HG02938 (cell line): ENCODE measurements at regions not wholly inside any gene's neighbourhood (a gene's known extent, or its start where the extent isn't known, plus 50 kb on each side); places are given as distances from the start of the nearest gene placed in this dataset.

Source experiments
- ATAC-seq: cut with Tn5 transposase; IDR thresholded peaks from one replicate; pipeline ENCODE4 v1.9.1; 2021; ENCODE audit warnings: mild to moderate bottlenecking, moderate library complexity; ENCODE audit not compliant: unreplicated experiment

DNA sequence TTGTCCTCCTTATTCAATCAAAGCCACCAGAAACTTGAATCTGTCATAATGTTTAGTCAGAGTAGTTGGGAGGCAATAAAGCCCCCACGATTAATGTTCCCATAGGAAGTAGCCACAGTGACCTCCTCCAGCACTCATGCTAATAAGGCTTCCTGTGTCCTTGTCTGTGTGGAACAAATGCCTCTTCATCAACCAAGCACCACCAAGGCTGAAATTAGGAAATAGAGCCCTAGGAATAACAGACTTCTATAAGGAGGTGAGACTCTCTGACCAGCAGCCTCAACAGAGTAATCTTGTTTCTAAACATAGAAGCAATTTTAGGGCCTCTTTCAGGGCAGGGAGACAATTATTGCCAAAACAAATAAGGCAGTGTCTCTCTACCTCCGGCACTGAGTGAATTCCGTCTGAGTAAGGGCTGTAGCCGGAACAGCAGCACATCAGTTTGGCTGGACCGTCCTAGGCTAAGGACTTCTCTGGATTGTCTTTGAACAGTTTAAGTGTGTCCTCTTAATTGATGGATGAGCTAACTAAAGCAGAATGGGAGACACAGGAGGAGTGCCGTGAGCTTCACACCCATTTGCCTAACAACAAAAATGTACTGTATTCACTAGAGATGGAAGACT is 329.2 kb upstream of the HAND2 start:
- no peak for ATAC-seq

GRCh38 chr4:173858471-173858870 is 328.4 kb upstream of the HAND2 start:
- no peak for ATAC-seq

DNA sequence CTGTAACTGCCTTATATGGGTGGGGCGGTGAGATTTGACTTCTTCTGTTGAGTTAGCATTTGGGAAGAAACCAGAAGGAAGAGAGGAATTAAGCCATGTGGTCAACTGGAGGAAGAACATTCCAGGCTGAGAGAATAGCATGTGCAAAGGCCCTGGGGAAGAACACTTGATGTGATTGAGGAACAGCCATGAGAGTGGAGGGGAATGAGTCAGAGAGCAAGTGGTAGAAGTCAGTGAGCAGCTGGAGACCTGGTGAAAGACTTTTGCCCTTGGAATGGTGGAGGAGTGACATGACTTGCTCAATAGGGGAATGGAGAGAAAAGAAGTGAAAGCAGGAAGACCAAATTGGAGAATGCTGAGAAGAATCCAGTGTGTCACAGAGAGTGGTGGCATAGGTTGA is 327.8 kb upstream of the HAND2 start:
- no peak for ATAC-seq

DNA sequence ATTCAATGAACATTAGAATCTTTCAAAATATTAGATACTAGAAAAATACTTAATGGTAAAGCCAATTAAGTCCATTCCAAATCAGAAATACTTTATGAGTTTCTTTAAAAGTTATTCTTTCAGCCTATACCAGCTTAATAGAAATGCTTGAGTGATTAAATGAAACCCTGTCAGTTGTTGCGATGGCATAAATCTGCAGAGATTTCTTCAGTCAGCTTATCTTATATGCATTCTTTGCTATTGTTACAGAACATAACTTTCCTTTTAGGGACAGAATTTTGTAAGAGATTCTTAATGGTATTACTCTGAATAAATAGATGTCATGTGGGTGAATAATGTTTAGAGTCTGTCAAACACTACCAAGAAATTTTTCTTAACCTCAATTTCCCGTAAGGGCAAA is 325.0 kb upstream of the HAND2 start:
- ATAC-seq, result no peak

- ATAC-seq, result no peak
Observed at GRCh38 chr4:173852775-173853174, 322.7 kb upstream of the HAND2 start.

DNA sequence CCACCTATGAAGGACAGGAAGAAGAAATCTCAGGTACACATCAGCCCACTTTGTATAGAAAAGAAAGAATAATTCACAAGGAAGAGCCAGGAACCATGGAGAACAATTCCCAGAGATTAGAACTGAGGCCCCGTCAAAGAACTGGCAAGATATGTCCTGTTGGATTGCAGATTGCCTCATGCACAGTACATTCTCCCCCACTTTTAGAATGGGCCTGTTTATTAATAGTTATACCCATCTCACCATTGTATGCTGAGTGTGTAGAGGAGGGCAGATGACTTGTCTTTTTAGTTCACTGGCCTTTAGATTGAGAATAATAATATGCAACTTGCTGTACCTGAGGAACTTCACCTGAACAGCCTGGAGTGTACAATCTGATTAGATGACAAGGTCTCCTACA is 315.6 kb upstream of the HAND2 start:
- no peak for ATAC-seq

DNA sequence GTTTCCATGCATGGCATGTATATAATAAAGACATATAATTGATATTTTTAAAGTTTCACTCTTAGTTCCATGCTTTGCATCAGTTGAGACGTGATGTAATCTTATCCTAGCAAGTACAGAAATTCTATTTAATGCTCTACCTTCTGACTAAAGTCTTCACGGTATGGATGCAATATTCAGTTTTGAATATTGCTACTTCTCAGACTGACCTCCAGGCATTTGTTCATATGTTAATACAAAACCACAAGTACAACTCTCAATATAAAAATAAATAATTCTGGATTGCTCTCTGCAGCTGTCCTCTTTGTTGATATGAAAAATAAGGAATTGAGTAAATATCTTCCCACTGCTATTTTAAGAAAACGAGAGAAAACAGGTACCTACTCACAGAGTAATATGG is 309.8 kb upstream of the HAND2 start:
- no peak for ATAC-seq

DNA sequence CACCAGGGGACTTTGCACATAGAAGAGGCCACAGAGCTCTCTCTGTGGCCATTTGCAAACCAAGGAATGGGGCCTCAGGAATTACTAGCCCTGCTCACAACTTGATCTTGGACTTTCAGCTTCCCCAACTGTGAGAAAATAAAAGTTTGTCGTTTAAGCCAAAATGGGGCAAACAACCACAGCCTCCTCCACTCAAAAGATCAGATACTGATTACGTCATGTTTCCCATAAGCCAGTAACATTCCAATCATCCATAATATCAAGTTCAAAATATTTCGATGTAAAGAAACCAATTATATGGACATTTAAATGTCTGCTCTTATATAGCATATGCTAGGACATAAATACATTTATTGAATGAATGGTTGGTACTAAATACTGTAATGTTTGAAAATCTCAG is 307.5 kb upstream of the HAND2 start:
- ATAC-seq, result no peak

GRCh38 chr4:173835903-173836302 is 305.9 kb upstream of the HAND2 start:
- no peak for ATAC-seq

- no peak for ATAC-seq
Observed at GRCh38 chr4:173834151-173834550, 304.1 kb upstream of the HAND2 start.

GRCh38 chr4:173829565-173829964 is 299.5 kb upstream of the HAND2 start:
- ATAC-seq, result no peak

- no peak for ATAC-seq
Observed at GRCh38 chr4:173827707-173828106, 297.7 kb upstream of the HAND2 start.

GRCh38 chr4:173821876-173822275 is 291.8 kb upstream of the HAND2 start:
- ATAC-seq, result no peak

- no peak for ATAC-seq
Observed at GRCh38 chr4:173821036-173821435, 291.0 kb upstream of the HAND2 start.

DNA sequence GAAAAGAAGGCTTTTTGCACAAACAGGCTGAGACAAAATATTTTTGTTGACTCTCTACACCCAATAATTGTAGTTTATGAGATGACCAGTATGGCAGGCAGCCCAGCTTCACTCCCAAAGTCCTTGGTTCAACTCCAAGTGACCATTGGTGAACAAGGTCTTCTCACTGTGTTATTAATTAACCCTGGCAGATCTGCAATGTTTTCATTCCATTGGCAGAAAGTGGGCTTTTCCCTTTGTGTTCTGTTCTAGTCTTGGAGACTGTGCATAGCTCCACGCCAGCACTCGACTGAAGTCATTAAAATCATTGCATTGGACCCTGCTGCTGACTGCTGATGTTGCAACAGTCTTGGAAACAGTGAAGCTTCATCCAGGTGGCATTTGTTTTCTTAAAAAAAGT is 277.3 kb upstream of the HAND2 start:
- ATAC-seq, result no peak

GRCh38 chr4:173805884-173806283 is 275.9 kb upstream of the HAND2 start:
- no peak for ATAC-seq

DNA sequence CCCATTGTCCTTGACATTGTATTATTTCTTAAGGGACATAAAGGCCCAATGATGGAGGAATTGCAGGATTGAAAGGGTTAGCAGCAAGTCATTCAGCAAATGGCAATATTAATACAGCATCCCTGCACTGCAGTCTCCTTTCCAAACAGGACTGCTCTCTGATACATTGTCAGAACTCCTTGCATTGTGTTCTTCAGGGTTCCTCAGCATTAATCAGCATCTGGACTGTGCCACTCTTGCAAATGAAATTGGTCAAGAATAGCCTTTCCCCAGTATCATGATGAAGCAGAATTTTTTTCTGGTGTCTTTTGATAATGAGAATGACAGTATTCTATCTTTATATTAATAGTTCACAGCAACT is 272.6 kb upstream of the HAND2 start:
- no peak for ATAC-seq

GRCh38 chr4:173801876-173802661 is 272.0 kb upstream of the HAND2 start:
- ATAC-seq, result no peak

DNA sequence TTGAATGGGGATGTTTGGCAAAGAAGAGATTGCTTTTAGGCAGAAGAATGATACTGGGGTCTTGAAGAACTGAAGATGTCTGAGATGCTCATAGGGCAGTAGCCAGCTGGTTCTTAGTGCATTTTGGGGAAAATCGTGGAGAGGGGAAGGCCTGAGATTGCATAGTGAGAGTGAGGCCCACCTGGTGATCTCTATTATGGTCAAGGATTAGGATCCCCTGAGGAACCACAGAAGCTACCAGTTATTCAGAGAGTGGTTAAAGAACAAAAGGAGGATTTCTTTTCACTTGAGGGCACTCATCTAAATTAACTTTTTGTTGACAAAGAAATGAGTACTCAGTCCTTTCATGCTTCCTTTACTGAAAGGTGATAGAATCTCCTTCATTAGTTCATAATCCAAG is 271.3 kb upstream of the HAND2 start:
- no peak for ATAC-seq

DNA sequence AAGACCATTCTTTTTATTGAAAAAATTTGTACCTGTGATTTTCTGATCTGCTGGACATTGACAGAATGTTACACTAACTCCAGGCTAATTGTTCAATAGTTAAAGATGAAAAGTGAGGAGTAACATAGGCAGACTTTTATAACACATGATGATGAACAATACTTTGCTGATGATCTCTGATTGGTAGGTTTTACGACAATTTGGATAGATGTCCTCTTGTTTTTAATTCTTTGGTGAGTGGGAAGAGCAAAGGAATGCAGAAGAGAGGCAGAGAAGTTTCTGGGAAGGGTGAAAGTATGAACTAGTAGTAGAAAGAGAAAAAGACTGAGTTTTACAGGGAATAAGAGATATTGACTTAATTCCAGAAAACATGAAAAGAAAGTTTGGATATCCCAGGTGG is 267.3 kb upstream of the HAND2 start:
- no peak for ATAC-seq

GRCh38 chr4:173794662-173795061 is 264.6 kb upstream of the HAND2 start:
- ATAC-seq, result no peak

DNA sequence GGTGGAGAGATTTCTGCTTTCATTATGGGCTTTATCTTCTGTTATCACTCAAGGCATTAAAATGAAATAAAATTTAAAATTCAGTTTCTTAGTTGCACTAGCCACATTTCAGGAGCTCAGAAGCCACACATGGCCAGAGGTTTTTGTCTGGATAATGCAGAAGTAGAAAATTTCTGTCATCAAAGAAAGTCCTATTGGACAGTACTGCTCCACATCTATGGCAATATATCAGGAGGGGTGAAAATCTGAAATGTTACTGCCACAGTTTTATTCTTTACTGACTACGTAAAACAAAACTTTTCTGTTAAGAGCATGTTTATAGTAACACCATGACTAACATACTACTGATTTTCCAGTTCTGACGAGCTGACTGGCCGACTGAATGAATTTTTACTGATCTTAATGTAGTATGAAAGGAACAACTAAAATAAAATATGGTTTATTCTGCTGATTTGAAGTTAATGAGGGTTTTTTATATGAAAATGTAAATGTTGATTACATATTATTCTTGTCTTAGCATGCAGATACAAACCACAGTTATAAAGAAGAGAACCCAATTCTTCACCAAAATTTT is 264.0 kb upstream of the HAND2 start:
- ATAC-seq, result no peak

DNA sequence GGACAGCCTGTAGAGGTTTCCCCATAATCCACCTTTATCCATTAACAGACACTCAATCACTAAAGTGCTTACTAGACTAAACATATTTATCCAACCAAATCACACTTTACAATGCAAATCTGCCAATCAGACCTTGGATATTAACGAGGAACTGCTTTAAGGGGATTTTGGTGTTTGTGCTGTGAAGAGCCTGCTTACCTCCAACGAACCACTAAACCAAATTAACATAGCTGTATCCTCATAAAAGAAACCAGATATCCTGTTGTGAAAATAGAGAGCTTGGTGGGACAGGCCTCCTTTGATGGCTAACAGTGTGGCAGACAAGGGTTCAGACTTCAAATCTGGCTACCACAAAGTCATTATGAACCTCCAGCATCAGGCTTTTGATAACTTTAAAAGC is 252.6 kb upstream of the HAND2 start:
- no peak for ATAC-seq
